ENCODE measurements at regions not wholly inside any gene's neighbourhood (a gene's known extent, or its start where the extent isn't known, plus 50 kb on each side); places are given as distances from the start of the nearest gene placed in this dataset.

DNA sequence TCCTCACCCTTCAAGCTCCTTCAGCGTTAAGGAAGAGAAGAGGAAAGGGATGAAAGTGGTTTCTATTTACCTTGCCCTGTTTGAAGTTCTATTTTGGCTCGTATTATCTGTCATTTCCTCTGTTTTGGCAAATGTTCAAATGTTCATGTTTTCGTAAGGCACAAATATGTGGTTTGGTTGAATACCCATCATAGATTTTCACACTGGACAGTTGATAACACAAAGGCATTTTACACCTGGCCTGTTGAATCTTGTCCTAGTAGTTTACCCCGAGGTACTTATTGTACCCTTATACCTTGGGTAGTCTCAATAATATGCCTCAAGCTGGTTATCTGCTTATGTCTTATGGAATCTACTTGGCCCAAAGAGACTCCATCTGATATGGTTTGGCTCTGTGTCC is 706.9 kb downstream of the METTL15 start:
- CTCF ChIA-PET = no interaction called here
- no peak overlapping the region for H3K27ac Mint-ChIP-seq
- no peaks in the 10 kb centered on the region for H3K27me3 Mint-ChIP-seq
- intact Hi-C loops (cut with micrococcal nuclease) = no loop called here
- POLR2A ChIA-PET = no interaction called here
- no peak overlapping the region for H3K4me3 Mint-ChIP-seq
- H3K4me1 Mint-ChIP-seq = no peaks in the 10 kb centered on the region
- DNase-seq (no peak), ATAC-seq (ENCODE audit: low read depth) (no peak)
- no peaks in the 10 kb centered on the region for H3K36me3 Mint-ChIP-seq (ENCODE audit: low read depth)
- TF ChIP-seq, protein P1, sequence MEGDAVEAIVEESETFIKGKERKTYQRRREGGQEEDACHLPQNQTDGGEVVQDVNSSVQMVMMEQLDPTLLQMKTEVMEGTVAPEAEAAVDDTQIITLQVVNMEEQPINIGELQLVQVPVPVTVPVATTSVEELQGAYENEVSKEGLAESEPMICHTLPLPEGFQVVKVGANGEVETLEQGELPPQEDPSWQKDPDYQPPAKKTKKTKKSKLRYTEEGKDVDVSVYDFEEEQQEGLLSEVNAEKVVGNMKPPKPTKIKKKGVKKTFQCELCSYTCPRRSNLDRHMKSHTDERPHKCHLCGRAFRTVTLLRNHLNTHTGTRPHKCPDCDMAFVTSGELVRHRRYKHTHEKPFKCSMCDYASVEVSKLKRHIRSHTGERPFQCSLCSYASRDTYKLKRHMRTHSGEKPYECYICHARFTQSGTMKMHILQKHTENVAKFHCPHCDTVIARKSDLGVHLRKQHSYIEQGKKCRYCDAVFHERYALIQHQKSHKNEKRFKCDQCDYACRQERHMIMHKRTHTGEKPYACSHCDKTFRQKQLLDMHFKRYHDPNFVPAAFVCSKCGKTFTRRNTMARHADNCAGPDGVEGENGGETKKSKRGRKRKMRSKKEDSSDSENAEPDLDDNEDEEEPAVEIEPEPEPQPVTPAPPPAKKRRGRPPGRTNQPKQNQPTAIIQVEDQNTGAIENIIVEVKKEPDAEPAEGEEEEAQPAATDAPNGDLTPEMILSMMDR (IDR thresholded peaks at IDR 0.05) = no peak
- H3K9me3 Mint-ChIP-seq = no peaks in the 10 kb centered on the region

DNA sequence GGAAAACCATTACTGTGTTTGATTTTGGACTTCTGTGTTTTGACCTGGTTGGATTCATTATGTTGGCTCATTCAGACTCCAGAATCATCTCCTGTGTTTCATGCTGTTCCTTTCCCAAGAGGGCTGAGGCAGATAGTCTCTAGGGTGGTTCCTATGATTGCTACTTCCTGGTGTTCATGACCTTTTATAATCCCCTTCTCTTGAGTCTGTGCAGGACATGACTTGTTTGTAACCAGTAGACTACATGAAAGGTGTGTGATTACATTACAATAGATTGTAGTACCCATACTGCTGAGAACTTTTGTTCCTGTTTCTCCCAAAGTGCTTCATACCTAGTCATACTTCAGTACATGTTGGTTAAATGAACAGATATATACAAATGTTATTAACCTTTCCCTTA is 700.6 kb downstream of the METTL15 start:
- no peaks in the 10 kb centered on the region for H3K4me1 Mint-ChIP-seq
- POLR2A ChIA-PET = no interaction called here
- no peak overlapping the region for H3K4me3 Mint-ChIP-seq
- TF ChIP-seq, protein P1 (IDR thresholded peaks at IDR 0.05) = no peak
- no peak overlapping the region for H3K27ac Mint-ChIP-seq
- DNase-seq (no peak), ATAC-seq (ENCODE audit: low read depth) (no peak)
- no peaks in the 10 kb centered on the region for H3K27me3 Mint-ChIP-seq
- no peaks in the 10 kb centered on the region for H3K36me3 Mint-ChIP-seq (ENCODE audit: low read depth)
- CTCF ChIA-PET = no interaction called here
- peaks cover 3% of the 10 kb centered on the region for H3K9me3 Mint-ChIP-seq
- intact Hi-C loops (cut with micrococcal nuclease) = no loop called here

DNA sequence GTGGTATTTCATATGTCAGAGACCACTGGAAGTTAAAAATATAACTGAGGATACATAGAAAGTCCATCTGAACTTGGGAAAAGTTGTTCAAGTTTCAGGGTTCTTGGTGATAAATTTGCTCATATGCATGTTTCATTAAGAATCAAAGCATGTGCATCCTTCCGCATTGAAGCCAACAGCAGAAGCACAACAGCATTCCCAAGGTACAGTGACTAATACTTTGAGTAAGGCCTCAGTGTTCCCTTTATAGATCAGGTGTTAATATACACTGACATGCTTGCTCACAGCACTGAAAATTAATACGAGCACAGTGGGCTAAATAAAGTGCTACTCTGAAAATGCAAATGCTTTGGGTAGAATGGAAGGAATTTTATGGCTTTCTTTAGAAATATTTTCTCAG is 691.1 kb downstream of the METTL15 start:
- POLR2A ChIA-PET = no interaction called here
- H3K4me3 Mint-ChIP-seq = no peak overlapping the region

DNA sequence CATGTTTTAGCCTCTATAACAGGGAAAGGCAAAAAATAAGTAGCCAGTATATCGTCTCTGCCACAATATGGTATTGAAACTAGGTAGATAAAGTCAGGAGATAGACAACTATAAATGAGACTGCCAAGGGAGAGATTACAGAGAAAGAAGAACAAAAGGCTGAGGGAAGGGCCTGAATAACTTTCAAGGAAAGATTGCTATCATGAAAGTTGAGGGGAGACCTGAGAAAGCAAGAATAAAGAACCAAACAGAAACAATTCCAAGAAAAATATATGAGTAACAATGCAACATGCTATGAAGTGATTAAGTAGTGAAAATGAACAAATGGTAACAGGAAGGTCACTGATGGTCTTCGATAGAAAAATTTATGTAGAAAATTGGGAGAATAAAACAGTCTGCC is 690.1 kb downstream of the METTL15 start:
- ATAC-seq (ENCODE audit: low read depth) (no peak), DNase-seq (no peak)
- TF ChIP-seq, protein P1 (IDR thresholded peaks at IDR 0.05) = no peak
- intact Hi-C loops (cut with micrococcal nuclease) = no loop called here
- H3K9me3 Mint-ChIP-seq = peaks cover 8% of the 10 kb centered on the region
- H3K4me1 Mint-ChIP-seq = no peaks in the 10 kb centered on the region
- no peaks in the 10 kb centered on the region for H3K27me3 Mint-ChIP-seq
- ChIA-PET CTCF (no interaction called here), POLR2A (no interaction called here)
- H3K27ac Mint-ChIP-seq = no peak overlapping the region
- no peaks in the 10 kb centered on the region for H3K36me3 Mint-ChIP-seq (ENCODE audit: low read depth)
- no peak overlapping the region for H3K4me3 Mint-ChIP-seq

More for the DNA sequence above, 691.1 kb downstream of the METTL15 start:
- H3K27ac Mint-ChIP-seq = no peak overlapping the region
- intact Hi-C loops (cut with micrococcal nuclease) = no loop called here
- ATAC-seq (ENCODE audit: low read depth) = no peak
- no peak for DNase-seq
- no peaks in the 10 kb centered on the region for H3K36me3 Mint-ChIP-seq (ENCODE audit: low read depth)
- TF ChIP-seq, protein P1 (IDR thresholded peaks at IDR 0.05) = no peak
- H3K4me1 Mint-ChIP-seq = no peaks in the 10 kb centered on the region
- H3K9me3 Mint-ChIP-seq = peaks cover 11% of the 10 kb centered on the region
- CTCF ChIA-PET = no interaction called here
- H3K27me3 Mint-ChIP-seq = no peaks in the 10 kb centered on the region

DNA sequence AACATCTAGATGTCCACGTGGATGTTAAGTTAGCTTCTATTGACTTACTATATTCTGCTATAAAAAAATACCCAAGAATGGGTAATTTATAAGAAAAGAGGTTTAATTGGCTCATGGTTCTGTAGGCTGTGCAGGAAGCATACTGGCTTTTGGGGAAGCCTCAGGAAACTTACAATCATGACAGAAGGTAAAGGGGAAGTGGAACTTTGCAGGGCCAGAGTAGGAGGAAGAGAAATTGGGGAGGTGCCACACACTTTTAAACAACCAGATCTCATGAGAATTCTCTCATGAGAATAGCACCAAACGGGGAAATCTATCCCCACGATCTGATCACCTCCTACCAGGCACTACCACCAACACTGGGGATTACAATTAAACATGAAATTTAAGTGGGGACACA is 689.3 kb downstream of the METTL15 start:
- intact Hi-C loops (cut with micrococcal nuclease) = no loop called here
- ChIA-PET CTCF (no interaction called here), POLR2A (no interaction called here)
- ATAC-seq (ENCODE audit: low read depth) (no peak), DNase-seq (no peak)
- Mint-ChIP-seq H3K9me3 (peaks cover 3% of the 10 kb centered on the region), H3K27me3 (no peaks in the 10 kb centered on the region), H3K4me3 (no peak overlapping the region), H3K36me3 (ENCODE audit: low read depth) (no peaks in the 10 kb centered on the region), H3K4me1 (no peaks in the 10 kb centered on the region), H3K27ac (no peak overlapping the region)
- TF ChIP-seq, protein P1 (IDR thresholded peaks at IDR 0.05) = no peak
